ENCODE measurements at regions not wholly inside any gene's neighbourhood (a gene's known extent, or its start where the extent isn't known, plus 50 kb on each side); places are given as distances from the start of the nearest gene placed in this dataset.

GRCh38 chr5:124544366-124545055, 201.9 kb downstream of the ZNF608 start:
- TF ChIP-seq, protein P1, sequence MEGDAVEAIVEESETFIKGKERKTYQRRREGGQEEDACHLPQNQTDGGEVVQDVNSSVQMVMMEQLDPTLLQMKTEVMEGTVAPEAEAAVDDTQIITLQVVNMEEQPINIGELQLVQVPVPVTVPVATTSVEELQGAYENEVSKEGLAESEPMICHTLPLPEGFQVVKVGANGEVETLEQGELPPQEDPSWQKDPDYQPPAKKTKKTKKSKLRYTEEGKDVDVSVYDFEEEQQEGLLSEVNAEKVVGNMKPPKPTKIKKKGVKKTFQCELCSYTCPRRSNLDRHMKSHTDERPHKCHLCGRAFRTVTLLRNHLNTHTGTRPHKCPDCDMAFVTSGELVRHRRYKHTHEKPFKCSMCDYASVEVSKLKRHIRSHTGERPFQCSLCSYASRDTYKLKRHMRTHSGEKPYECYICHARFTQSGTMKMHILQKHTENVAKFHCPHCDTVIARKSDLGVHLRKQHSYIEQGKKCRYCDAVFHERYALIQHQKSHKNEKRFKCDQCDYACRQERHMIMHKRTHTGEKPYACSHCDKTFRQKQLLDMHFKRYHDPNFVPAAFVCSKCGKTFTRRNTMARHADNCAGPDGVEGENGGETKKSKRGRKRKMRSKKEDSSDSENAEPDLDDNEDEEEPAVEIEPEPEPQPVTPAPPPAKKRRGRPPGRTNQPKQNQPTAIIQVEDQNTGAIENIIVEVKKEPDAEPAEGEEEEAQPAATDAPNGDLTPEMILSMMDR (IDR thresholded peaks at IDR 0.05), result no peak
- TF ChIP-seq POLR2A (IDR thresholded peaks at IDR 0.05) (no peak), EP300 (IDR thresholded peaks at IDR 0.05) (no peak), POLR2AphosphoS5 (IDR thresholded peaks at IDR 0.05) (no peak)

Data from stomach (tissue), 4 donors.